Ovary (tissue), 3 donors: ENCODE measurements at regions not wholly inside any gene's neighbourhood (a gene's known extent, or its start where the extent isn't known, plus 50 kb on each side); places are given as distances from the start of the nearest gene placed in this dataset.

Experiments used
- EP300 ChIP-seq: sonication (generic); formaldehyde crosslinking; IDR thresholded peaks from one replicate; pipeline ENCODE4 v1.6.1; 2017; ENCODE audit warnings: antibody characterized with exemption
- POLR2A ChIP-seq: fragments of 450-650 bp; IDR thresholded peaks from one replicate; pipeline ENCODE4 v1.6.1; 2017; ENCODE audit warnings: antibody characterized with exemption, mild to moderate bottlenecking, moderate library complexity
- TF ChIP-seq, protein P1 (sequence below), 3 donors: fragments of 450-650 bp in 2 of 3; fragments of 200-600 bp in 1 of 3; IDR thresholded peaks; one replicate each; pipeline versions ENCODE4 v1.5.1 to v1.8.0; 2016 to 2022; ENCODE audit warnings: antibody characterized with exemption in 3 of 3, mild to moderate bottlenecking in 1 of 3
- donor health status: DM: no; HTN: no; CAD: no.

DNA sequence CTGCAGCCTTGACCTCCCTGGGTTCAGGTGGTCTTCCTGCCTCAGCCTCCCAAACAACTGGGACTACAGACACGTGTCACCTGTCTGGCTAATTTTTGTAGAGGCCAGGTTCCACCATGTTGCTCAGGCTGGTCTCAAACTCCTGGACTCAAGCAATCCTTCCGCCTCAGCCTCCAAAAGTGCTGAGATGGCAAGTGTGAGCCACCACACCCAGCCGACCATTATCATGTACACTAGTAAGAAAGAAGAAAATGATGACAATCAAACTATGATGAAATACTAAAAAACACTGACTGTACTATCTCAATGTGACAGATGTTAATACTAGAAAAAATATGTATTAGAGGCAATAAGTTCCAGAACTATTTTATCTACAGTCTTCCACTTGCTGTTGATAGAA, 420.9 kb downstream of the TRIB2 start:
- TF ChIP-seq, protein P1, sequence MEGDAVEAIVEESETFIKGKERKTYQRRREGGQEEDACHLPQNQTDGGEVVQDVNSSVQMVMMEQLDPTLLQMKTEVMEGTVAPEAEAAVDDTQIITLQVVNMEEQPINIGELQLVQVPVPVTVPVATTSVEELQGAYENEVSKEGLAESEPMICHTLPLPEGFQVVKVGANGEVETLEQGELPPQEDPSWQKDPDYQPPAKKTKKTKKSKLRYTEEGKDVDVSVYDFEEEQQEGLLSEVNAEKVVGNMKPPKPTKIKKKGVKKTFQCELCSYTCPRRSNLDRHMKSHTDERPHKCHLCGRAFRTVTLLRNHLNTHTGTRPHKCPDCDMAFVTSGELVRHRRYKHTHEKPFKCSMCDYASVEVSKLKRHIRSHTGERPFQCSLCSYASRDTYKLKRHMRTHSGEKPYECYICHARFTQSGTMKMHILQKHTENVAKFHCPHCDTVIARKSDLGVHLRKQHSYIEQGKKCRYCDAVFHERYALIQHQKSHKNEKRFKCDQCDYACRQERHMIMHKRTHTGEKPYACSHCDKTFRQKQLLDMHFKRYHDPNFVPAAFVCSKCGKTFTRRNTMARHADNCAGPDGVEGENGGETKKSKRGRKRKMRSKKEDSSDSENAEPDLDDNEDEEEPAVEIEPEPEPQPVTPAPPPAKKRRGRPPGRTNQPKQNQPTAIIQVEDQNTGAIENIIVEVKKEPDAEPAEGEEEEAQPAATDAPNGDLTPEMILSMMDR (IDR thresholded peaks at IDR 0.05) = no peak
- TF ChIP-seq EP300 (no peak), POLR2A (no peak)
